Mammary epithelial cell (primary cell): ENCODE measurements at regions not wholly inside any gene's neighbourhood (a gene's known extent, or its start where the extent isn't known, plus 50 kb on each side); places are given as distances from the start of the nearest gene placed in this dataset.

ENCODE experiments used
- EZH2 ChIP-seq: IDR thresholded peaks from 2 replicates; pipeline ENCODE4 v1.6.1; 2012; ENCODE audit warnings: low read length, inconsistent platforms, borderline replicate concordance
- TF ChIP-seq, protein P1 (sequence below), 2 donors: IDR thresholded peaks in 1 of 2; conservative IDR thresholded peaks in 1 of 2; 2 replicates each; pipeline ENCODE4 v1.5.1; 2011 to 2012; ENCODE audit warnings: inconsistent platforms in 2 of 2, low read length in 2 of 2, mild to moderate bottlenecking in 2 of 2, control low read depth in 1 of 2, low read depth in 1 of 2; ENCODE audit not compliant: insufficient read depth in 1 of 2; ENCODE audit errors: extremely low read depth in 1 of 2

DNA sequence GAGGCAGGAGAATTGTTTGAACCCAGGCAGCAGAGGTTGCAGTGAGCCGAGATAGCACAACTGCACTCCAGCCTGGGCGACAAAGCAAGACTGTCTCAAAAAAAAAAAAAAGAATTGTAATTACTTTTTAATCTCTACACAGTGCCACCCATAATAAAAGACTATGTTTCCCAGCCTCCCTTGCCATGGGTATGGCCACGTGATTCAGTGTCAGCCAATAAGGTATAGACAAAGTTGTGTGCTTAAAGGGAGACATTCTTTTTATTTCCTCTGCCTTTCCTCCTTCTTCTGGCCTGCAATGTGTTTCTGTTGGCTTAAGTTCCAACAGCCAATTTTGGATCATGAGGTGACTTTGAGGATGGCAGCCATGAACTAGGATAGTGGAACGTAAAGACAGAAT lies 406.9 kb downstream of the LNPK start:
- TF ChIP-seq EZH2 = no peak
- TF ChIP-seq, protein P1, sequence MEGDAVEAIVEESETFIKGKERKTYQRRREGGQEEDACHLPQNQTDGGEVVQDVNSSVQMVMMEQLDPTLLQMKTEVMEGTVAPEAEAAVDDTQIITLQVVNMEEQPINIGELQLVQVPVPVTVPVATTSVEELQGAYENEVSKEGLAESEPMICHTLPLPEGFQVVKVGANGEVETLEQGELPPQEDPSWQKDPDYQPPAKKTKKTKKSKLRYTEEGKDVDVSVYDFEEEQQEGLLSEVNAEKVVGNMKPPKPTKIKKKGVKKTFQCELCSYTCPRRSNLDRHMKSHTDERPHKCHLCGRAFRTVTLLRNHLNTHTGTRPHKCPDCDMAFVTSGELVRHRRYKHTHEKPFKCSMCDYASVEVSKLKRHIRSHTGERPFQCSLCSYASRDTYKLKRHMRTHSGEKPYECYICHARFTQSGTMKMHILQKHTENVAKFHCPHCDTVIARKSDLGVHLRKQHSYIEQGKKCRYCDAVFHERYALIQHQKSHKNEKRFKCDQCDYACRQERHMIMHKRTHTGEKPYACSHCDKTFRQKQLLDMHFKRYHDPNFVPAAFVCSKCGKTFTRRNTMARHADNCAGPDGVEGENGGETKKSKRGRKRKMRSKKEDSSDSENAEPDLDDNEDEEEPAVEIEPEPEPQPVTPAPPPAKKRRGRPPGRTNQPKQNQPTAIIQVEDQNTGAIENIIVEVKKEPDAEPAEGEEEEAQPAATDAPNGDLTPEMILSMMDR (conservative IDR thresholded peaks at IDR 0.05 in 1 of 2, IDR thresholded peaks at IDR 0.05 in 1 of 2; ENCODE audit: extremely low read depth in 1 of 2, insufficient read depth in 1 of 2, low read depth in 1 of 2, low read length in 2 of 2) = no peak
